ENCODE measurements at regions not wholly inside any gene's neighbourhood (a gene's known extent, or its start where the extent isn't known, plus 50 kb on each side); places are given as distances from the start of the nearest gene placed in this dataset.
"Not testable (repeated sequence)": the region's sequence is repeated elsewhere in the genome, so short reads cannot be mapped to it uniquely, and the experiment has no call there.

GRCh38 chr2:193187816-193188215 lies 993.1 kb upstream of the TMEFF2 start:
- Histone ChIP-seq H3K27ac (ENCODE audit: low read depth in 1 of 3, low read length in 2 of 3) (no peak overlapping the region), H3K4me3 (ENCODE audit: low read depth in 1 of 3, low read length in 3 of 3) (no peak overlapping the region), H3K27me3 (ENCODE audit: control insufficient read depth in 3 of 3, insufficient read depth in 3 of 3, low read length in 3 of 3) (no peaks in the 10 kb centered on the region), H3K36me3 (ENCODE audit: control insufficient read depth in 3 of 3, insufficient read depth in 2 of 3, low read depth in 1 of 3, low read length in 3 of 3) (no peaks in the 10 kb centered on the region), H3K4me1 (ENCODE audit: control insufficient read depth in 3 of 3, insufficient read depth in 2 of 3, low read depth in 1 of 3, low read length in 2 of 3) (no peaks in the 10 kb centered on the region), H3K9me3 (ENCODE audit: control insufficient read depth in 2 of 2, insufficient read depth in 1 of 2, low read depth in 1 of 2, low read length in 1 of 2) (no peaks in the 10 kb centered on the region)
- WGBS, 3 donors, result 0 to 25% (median 13%) methylated on average over 2 of the region's 2 CpGs
- no peak for FAIRE-seq
- peak in 1 of 2 donors; percentile 28 for DNase-seq

GRCh38 chr2:193170981-193171380 lies 976.2 kb upstream of the TMEFF2 start:
- H3K27ac ChIP-seq (ENCODE audit: low read depth in 1 of 3, low read length in 2 of 3); FAIRE-seq; H3K36me3 ChIP-seq (ENCODE audit: control insufficient read depth in 3 of 3, insufficient read depth in 2 of 3, low read depth in 1 of 3, low read length in 3 of 3); H3K4me1 ChIP-seq (ENCODE audit: control insufficient read depth in 3 of 3, insufficient read depth in 2 of 3, low read depth in 1 of 3, low read length in 2 of 3); DNase-seq; H3K4me3 ChIP-seq (ENCODE audit: low read depth in 1 of 3, low read length in 3 of 3); H3K9me3 ChIP-seq (ENCODE audit: control insufficient read depth in 2 of 2, insufficient read depth in 1 of 2, low read depth in 1 of 2, low read length in 1 of 2); H3K27me3 ChIP-seq (ENCODE audit: control insufficient read depth in 3 of 3, insufficient read depth in 3 of 3, low read length in 3 of 3): not testable (repeated sequence)
- WGBS, 3 donors, result 83 to 94% (median 84%) methylated on average over 9 to 14 of the region's 17 CpGs

GRCh38 chr2:193156480-193156879 lies 961.7 kb upstream of the TMEFF2 start:
- FAIRE-seq (no peak), DNase-seq (no peak)
- no peak overlapping the region for H3K27ac ChIP-seq (ENCODE audit: low read depth in 1 of 3, low read length in 2 of 3)
- no peaks in the 10 kb centered on the region for H3K4me1 ChIP-seq (ENCODE audit: control insufficient read depth in 3 of 3, insufficient read depth in 2 of 3, low read depth in 1 of 3, low read length in 2 of 3)
- no peaks in the 10 kb centered on the region for H3K27me3 ChIP-seq (ENCODE audit: control insufficient read depth in 3 of 3, insufficient read depth in 3 of 3, low read length in 3 of 3)
- no peaks in the 10 kb centered on the region for H3K9me3 ChIP-seq (ENCODE audit: control insufficient read depth in 2 of 2, insufficient read depth in 1 of 2, low read depth in 1 of 2, low read length in 1 of 2)
- H3K36me3 ChIP-seq (ENCODE audit: control insufficient read depth in 3 of 3, insufficient read depth in 2 of 3, low read depth in 1 of 3, low read length in 3 of 3), result no peaks in the 10 kb centered on the region
- H3K4me3 ChIP-seq (ENCODE audit: low read depth in 1 of 3, low read length in 3 of 3), result no peak overlapping the region
- 57 to 71% (median 60%) methylated on average over 1 of the region's 1 CpG for WGBS, 3 donors

DNA sequence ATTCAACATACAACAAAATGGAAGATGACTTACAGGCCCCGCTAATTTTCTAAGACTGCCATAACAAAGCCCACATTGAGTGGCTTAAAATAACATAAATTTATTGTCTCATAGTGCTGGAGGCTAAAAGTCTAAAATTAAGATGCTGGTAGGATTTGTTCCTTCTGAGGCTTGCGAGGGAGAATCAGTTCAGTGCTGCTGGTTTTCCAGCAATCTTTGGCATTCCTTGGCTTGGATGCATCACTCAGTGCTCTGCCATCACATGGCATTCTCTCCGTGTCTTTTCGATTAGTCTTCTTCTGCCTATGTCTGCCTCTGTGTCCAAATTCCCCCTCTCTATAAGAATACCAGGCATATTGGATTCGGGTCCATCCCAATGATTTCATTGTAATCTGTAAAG lies 959.3 kb upstream of the TMEFF2 start:
- no peak for DNase-seq
- 91 to 94% (median 92%) methylated on average over 5 of the region's 5 CpGs for WGBS, 3 donors
- Histone ChIP-seq H3K27me3 (ENCODE audit: control insufficient read depth in 3 of 3, insufficient read depth in 3 of 3, low read length in 3 of 3) (no peaks in the 10 kb centered on the region), H3K36me3 (ENCODE audit: control insufficient read depth in 3 of 3, insufficient read depth in 2 of 3, low read depth in 1 of 3, low read length in 3 of 3) (no peaks in the 10 kb centered on the region), H3K9me3 (ENCODE audit: control insufficient read depth in 2 of 2, insufficient read depth in 1 of 2, low read depth in 1 of 2, low read length in 1 of 2) (no peaks in the 10 kb centered on the region), H3K4me1 (ENCODE audit: control insufficient read depth in 3 of 3, insufficient read depth in 2 of 3, low read depth in 1 of 3, low read length in 2 of 3) (no peaks in the 10 kb centered on the region), H3K27ac (ENCODE audit: low read depth in 1 of 3, low read length in 2 of 3) (no peak overlapping the region), H3K4me3 (ENCODE audit: low read depth in 1 of 3, low read length in 3 of 3) (no peak overlapping the region)
- FAIRE-seq, result no peak

DNA sequence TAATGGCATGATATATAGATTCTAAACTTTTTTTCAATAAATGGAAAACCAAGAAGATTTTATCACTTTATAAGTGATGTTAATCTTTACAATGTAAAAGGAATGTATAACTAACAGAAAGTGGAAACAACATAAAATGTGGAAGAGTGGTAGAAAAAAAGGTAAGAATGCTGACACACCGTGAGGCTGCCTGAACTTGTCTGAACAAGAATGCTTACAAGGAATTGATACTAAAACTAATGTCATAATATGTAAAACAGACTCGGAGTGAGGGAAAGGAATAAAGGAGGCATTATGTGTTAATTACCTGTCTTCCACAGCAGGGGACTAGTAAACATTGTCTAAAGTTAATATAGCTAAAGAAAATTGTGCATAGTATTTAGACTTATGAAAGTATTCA lies 958.8 kb upstream of the TMEFF2 start:
- no peak for DNase-seq
- Histone ChIP-seq H3K9me3 (ENCODE audit: control insufficient read depth in 2 of 2, insufficient read depth in 1 of 2, low read depth in 1 of 2, low read length in 1 of 2) (no peaks in the 10 kb centered on the region), H3K27ac (ENCODE audit: low read depth in 1 of 3, low read length in 2 of 3) (no peak overlapping the region), H3K4me3 (ENCODE audit: low read depth in 1 of 3, low read length in 3 of 3) (no peak overlapping the region), H3K27me3 (ENCODE audit: control insufficient read depth in 3 of 3, insufficient read depth in 3 of 3, low read length in 3 of 3) (no peaks in the 10 kb centered on the region), H3K4me1 (ENCODE audit: control insufficient read depth in 3 of 3, insufficient read depth in 2 of 3, low read depth in 1 of 3, low read length in 2 of 3) (no peaks in the 10 kb centered on the region), H3K36me3 (ENCODE audit: control insufficient read depth in 3 of 3, insufficient read depth in 2 of 3, low read depth in 1 of 3, low read length in 3 of 3) (no peaks in the 10 kb centered on the region)
- FAIRE-seq, result no peak
- 61 to 78% (median 64%) methylated on average over 2 of the region's 2 CpGs for WGBS, 3 donors

GRCh38 chr2:193142467-193142866 lies 947.7 kb upstream of the TMEFF2 start:
- H3K4me1 ChIP-seq (ENCODE audit: control insufficient read depth in 3 of 3, insufficient read depth in 2 of 3, low read depth in 1 of 3, low read length in 2 of 3); FAIRE-seq; H3K27ac ChIP-seq (ENCODE audit: low read depth in 1 of 3, low read length in 2 of 3); H3K36me3 ChIP-seq (ENCODE audit: control insufficient read depth in 3 of 3, insufficient read depth in 2 of 3, low read depth in 1 of 3, low read length in 3 of 3); H3K27me3 ChIP-seq (ENCODE audit: control insufficient read depth in 3 of 3, insufficient read depth in 3 of 3, low read length in 3 of 3); DNase-seq; H3K4me3 ChIP-seq (ENCODE audit: low read depth in 1 of 3, low read length in 3 of 3): not testable (repeated sequence)
- peaks cover 0 to 14% of the 10 kb centered on the region in 2 donors for H3K9me3 ChIP-seq (ENCODE audit: control insufficient read depth in 2 of 2, insufficient read depth in 1 of 2, low read depth in 1 of 2, low read length in 1 of 2)
- 53 to 90% (median 70%) methylated on average over 5 of the region's 5 CpGs for WGBS, 3 donors

GRCh38 chr2:193141998-193142397 lies 947.3 kb upstream of the TMEFF2 start:
- Histone ChIP-seq H3K9me3 (ENCODE audit: control insufficient read depth in 2 of 2, insufficient read depth in 1 of 2, low read depth in 1 of 2, low read length in 1 of 2) (peaks cover 0 to 14% of the 10 kb centered on the region in 2 donors), H3K36me3 (ENCODE audit: control insufficient read depth in 3 of 3, insufficient read depth in 2 of 3, low read depth in 1 of 3, low read length in 3 of 3) (no peaks in the 10 kb centered on the region), H3K4me3 (ENCODE audit: low read depth in 1 of 3, low read length in 3 of 3) (no peak overlapping the region), H3K27ac (ENCODE audit: low read depth in 1 of 3, low read length in 2 of 3) (no peak overlapping the region), H3K4me1 (ENCODE audit: control insufficient read depth in 3 of 3, insufficient read depth in 2 of 3, low read depth in 1 of 3, low read length in 2 of 3) (no peaks in the 10 kb centered on the region), H3K27me3 (ENCODE audit: control insufficient read depth in 3 of 3, insufficient read depth in 3 of 3, low read length in 3 of 3) (no peaks in the 10 kb centered on the region)
- FAIRE-seq (no peak), DNase-seq (no peak)

GRCh38 chr2:193140895-193141294 lies 946.2 kb upstream of the TMEFF2 start:
- H3K27ac ChIP-seq (ENCODE audit: low read depth in 1 of 3, low read length in 2 of 3); H3K4me1 ChIP-seq (ENCODE audit: control insufficient read depth in 3 of 3, insufficient read depth in 2 of 3, low read depth in 1 of 3, low read length in 2 of 3); H3K27me3 ChIP-seq (ENCODE audit: control insufficient read depth in 3 of 3, insufficient read depth in 3 of 3, low read length in 3 of 3); H3K36me3 ChIP-seq (ENCODE audit: control insufficient read depth in 3 of 3, insufficient read depth in 2 of 3, low read depth in 1 of 3, low read length in 3 of 3); FAIRE-seq; H3K4me3 ChIP-seq (ENCODE audit: low read depth in 1 of 3, low read length in 3 of 3): not testable (repeated sequence)
- DNase-seq, result peak in 1 of 2 donors; percentile 5
- WGBS, 3 donors, result 93 to 100% (median 100%) methylated on average over 1 of the region's 1 CpG
- H3K9me3 ChIP-seq (ENCODE audit: control insufficient read depth in 2 of 2, insufficient read depth in 1 of 2, low read depth in 1 of 2, low read length in 1 of 2), result peaks cover 0 to 14% of the 10 kb centered on the region in 2 donors

- no peaks in the 10 kb centered on the region for H3K36me3 ChIP-seq (ENCODE audit: control insufficient read depth in 3 of 3, insufficient read depth in 2 of 3, low read depth in 1 of 3, low read length in 3 of 3)
- H3K9me3 ChIP-seq (ENCODE audit: control insufficient read depth in 2 of 2, insufficient read depth in 1 of 2, low read depth in 1 of 2, low read length in 1 of 2), result no peaks in the 10 kb centered on the region
- H3K27ac ChIP-seq (ENCODE audit: low read depth in 1 of 3, low read length in 2 of 3), result peak overlapping the region in 2 of 3 donors; percentile 8 to 44
- no peak overlapping the region for H3K4me3 ChIP-seq (ENCODE audit: low read depth in 1 of 3, low read length in 3 of 3)
- DNase-seq (peak; percentile 66 to 90), FAIRE-seq (peak; percentile 5)
- H3K27me3 ChIP-seq (ENCODE audit: control insufficient read depth in 3 of 3, insufficient read depth in 3 of 3, low read length in 3 of 3), result no peaks in the 10 kb centered on the region
- H3K4me1 ChIP-seq (ENCODE audit: control insufficient read depth in 3 of 3, insufficient read depth in 2 of 3, low read depth in 1 of 3, low read length in 2 of 3), result peaks cover 0 to 9% (median 0%) of the 10 kb centered on the region in 3 donors
Observed at GRCh38 chr2:193124815-193125214, 930.1 kb upstream of the TMEFF2 start.

Measured in small intestine (tissue), 7 donors.